ENCODE measurements at regions not wholly inside any gene's neighbourhood (a gene's known extent, or its start where the extent isn't known, plus 50 kb on each side); places are given as distances from the start of the nearest gene placed in this dataset.
"Not testable (repeated sequence)": the region's sequence is repeated elsewhere in the genome, so short reads cannot be mapped to it uniquely, and the experiment has no call there.

DNA sequence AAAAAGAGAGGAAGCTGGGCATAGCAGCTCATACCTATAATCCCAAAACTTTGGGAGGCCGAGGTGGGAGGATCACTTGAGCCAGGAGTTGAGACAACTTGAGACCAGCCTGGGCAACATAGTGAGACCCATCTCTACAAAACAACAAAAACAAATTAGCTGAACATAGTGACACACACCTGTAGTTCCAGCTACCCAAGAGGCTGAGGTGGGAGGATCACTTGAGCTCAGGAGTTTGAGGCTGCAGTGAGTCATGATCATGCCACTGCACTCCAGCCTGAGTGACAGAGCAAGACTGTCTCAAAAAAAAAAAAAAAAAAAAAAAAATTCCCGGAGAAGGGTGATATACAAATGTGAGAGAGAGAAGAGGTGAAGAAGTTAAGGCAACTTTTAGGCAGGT, 143.8 kb downstream of the GLUL start:
- not testable (repeated sequence) for TF ChIP-seq CTCF (IDR thresholded peaks at IDR 0.05; ENCODE audit: insufficient read depth, low read length); POLR2AphosphoS5 (IDR thresholded peaks at IDR 0.05; ENCODE audit: low read depth); SPI1 (IDR thresholded peaks at IDR 0.05; ENCODE audit: borderline replicate concordance, low read depth)
